ENCODE measurements at regions not wholly inside any gene's neighbourhood (a gene's known extent, or its start where the extent isn't known, plus 50 kb on each side); places are given as distances from the start of the nearest gene placed in this dataset.

GRCh38 chr5:82802954-82803353 is 274.2 kb downstream of the TMEM167A start:
- H3K79me2 ChIP-seq (ENCODE audit: low read depth), result no peaks in the 10 kb centered on the region
- H3F3A ChIP-seq (ENCODE audit: low read depth), result no peaks in the 10 kb centered on the region
- no peak overlapping the region for H3K27ac ChIP-seq
- TF ChIP-seq EZH2phosphoT487 (IDR thresholded peaks at IDR 0.05) (no peak), CTCF (IDR thresholded peaks at IDR 0.05) (no peak), EZH2 (IDR thresholded peaks at IDR 0.05) (no peak)
- no peaks in the 10 kb centered on the region for H3K36me3 ChIP-seq
- H3K36me3 Mint-ChIP-seq, result no peaks in the 10 kb centered on the region
- peaks cover 2% of the 10 kb centered on the region for H3K27me3 Mint-ChIP-seq (ENCODE audit: insufficient read depth, low read depth)
- no peak overlapping the region for H3K4me3 ChIP-seq
- H3K9ac ChIP-seq, result no peak overlapping the region
- H3K27ac Mint-ChIP-seq, result no peak overlapping the region
- H3K27me3 ChIP-seq, result no peaks in the 10 kb centered on the region
- no peak for DNase-seq (ENCODE audit: low spot score)
- no peak overlapping the region for H3K4me3 Mint-ChIP-seq
- H3K4me2 ChIP-seq, result no peak overlapping the region
- H3K9me3 Mint-ChIP-seq, result no peaks in the 10 kb centered on the region
- H3K4me1 ChIP-seq, result peaks cover 15% of the 10 kb centered on the region
- no peaks in the 10 kb centered on the region for H3K4me1 Mint-ChIP-seq
- no peak overlapping the region for H2AFZ ChIP-seq (replicated peaks)
- H3K9me3 ChIP-seq (ENCODE audit: low read depth), result no peaks in the 10 kb centered on the region
- no peaks in the 10 kb centered on the region for H4K20me1 ChIP-seq (ENCODE audit: low read depth)

- Histone ChIP-seq H3K4me1 (peaks cover 31% of the 10 kb centered on the region), H3F3A (ENCODE audit: low read depth) (peaks cover 17% of the 10 kb centered on the region), H4K20me1 (ENCODE audit: low read depth) (no peaks in the 10 kb centered on the region), H2AFZ (replicated peaks) (no peak overlapping the region), H3K9ac (no peak overlapping the region), H3K9me3 (ENCODE audit: low read depth) (no peaks in the 10 kb centered on the region), H3K27ac (no peak overlapping the region), H3K36me3 (no peaks in the 10 kb centered on the region), H3K27me3 (no peaks in the 10 kb centered on the region), H3K4me3 (no peak overlapping the region), H3K4me2 (no peak overlapping the region), H3K79me2 (ENCODE audit: low read depth) (no peaks in the 10 kb centered on the region)
- Mint-ChIP-seq H3K36me3 (no peaks in the 10 kb centered on the region), H3K27me3 (ENCODE audit: insufficient read depth, low read depth) (peaks cover 2% of the 10 kb centered on the region), H3K9me3 (no peaks in the 10 kb centered on the region), H3K4me1 (peaks cover 7% of the 10 kb centered on the region), H3K4me3 (no peak overlapping the region), H3K27ac (no peak overlapping the region)
- TF ChIP-seq CTCF (IDR thresholded peaks at IDR 0.05), result no peak
- no peak for TF ChIP-seq EZH2phosphoT487 (IDR thresholded peaks at IDR 0.05)
- TF ChIP-seq EZH2 (IDR thresholded peaks at IDR 0.05), result no peak
- DNase-seq (ENCODE audit: low spot score), result no peak
Measured at GRCh38 chr5:82800826-82801225, 276.4 kb downstream of the TMEM167A start.

- H3K4me3 ChIP-seq, result no peak overlapping the region
- Mint-ChIP-seq H3K4me3 (no peak overlapping the region), H3K4me1 (peaks cover 7% of the 10 kb centered on the region), H3K27me3 (ENCODE audit: insufficient read depth, low read depth) (peaks cover 2% of the 10 kb centered on the region), H3K36me3 (no peaks in the 10 kb centered on the region), H3K9me3 (no peaks in the 10 kb centered on the region), H3K27ac (no peak overlapping the region)
- peaks cover 43% of the 10 kb centered on the region for H3K4me1 ChIP-seq
- no peak overlapping the region for H3K27ac ChIP-seq
- no peaks in the 10 kb centered on the region for H3K36me3 ChIP-seq
- H3K4me2 ChIP-seq, result no peak overlapping the region
- H3K9ac ChIP-seq, result no peak overlapping the region
- H3F3A ChIP-seq (ENCODE audit: low read depth), result peaks cover 23% of the 10 kb centered on the region
- no peak overlapping the region for H2AFZ ChIP-seq (replicated peaks)
- H4K20me1 ChIP-seq (ENCODE audit: low read depth), result no peaks in the 10 kb centered on the region
- no peaks in the 10 kb centered on the region for H3K79me2 ChIP-seq (ENCODE audit: low read depth)
- no peak for DNase-seq (ENCODE audit: low spot score)
- no peaks in the 10 kb centered on the region for H3K9me3 ChIP-seq (ENCODE audit: low read depth)
- TF ChIP-seq CTCF (IDR thresholded peaks at IDR 0.05), result peak; percentile 19
- no peak for TF ChIP-seq EZH2 (IDR thresholded peaks at IDR 0.05)
- no peak for TF ChIP-seq EZH2phosphoT487 (IDR thresholded peaks at IDR 0.05)
- H3K27me3 ChIP-seq, result no peaks in the 10 kb centered on the region
Measured at GRCh38 chr5:82799361-82800077, 277.7 kb downstream of the TMEM167A start.
